ENCODE measurements at regions not wholly inside any gene's neighbourhood (a gene's known extent, or its start where the extent isn't known, plus 50 kb on each side); places are given as distances from the start of the nearest gene placed in this dataset.

- TF ChIP-seq CTCF (IDR thresholded peaks at IDR 0.05 in 2 of 3, conservative IDR thresholded peaks at IDR 0.05 in 1 of 3; ENCODE audit: control insufficient read depth in 2 of 3, extremely low read depth in 1 of 3, insufficient read depth in 1 of 3, low read depth in 3 of 3, low read length in 3 of 3): no peak
- no peak for TF ChIP-seq CHD2 (IDR thresholded peaks at IDR 0.05; ENCODE audit: borderline replicate concordance, low read depth, low read length)
- TF ChIP-seq ELK1 (IDR thresholded peaks at IDR 0.05; ENCODE audit: low read depth, low read length): no peak
- no peak for TF ChIP-seq E2F4 (IDR thresholded peaks at IDR 0.05; ENCODE audit: low read depth, low read length)
- TF ChIP-seq EZH2 (IDR thresholded peaks at IDR 0.05; ENCODE audit: borderline replicate concordance, control insufficient read depth, low read depth, low read length): no peak
Measured at GRCh38 chr14:101643651-101644050, 82.4 kb downstream of the DIO3 start.

All from GM12878 (cell line).